ENCODE measurements at regions not wholly inside any gene's neighbourhood (a gene's known extent, or its start where the extent isn't known, plus 50 kb on each side); places are given as distances from the start of the nearest gene placed in this dataset.

- TF ChIP-seq MAX (IDR thresholded peaks at IDR 0.05; ENCODE audit: insufficient read depth, insufficient read length) = no peak
- H3K4me2 ChIP-seq (ENCODE audit: insufficient read depth, low read length) = no peak overlapping the region
- intact Hi-C loops (cut with micrococcal nuclease) (no loop called here), dilution Hi-C loops (cut with MboI; ENCODE audit: extremely low pct_ligation_motif_present, low sequenced_read_pairs) (no loop called here)
- no peaks in the 10 kb centered on the region for H4K20me1 ChIP-seq (replicated peaks; ENCODE audit: control insufficient read depth, extremely low read depth, insufficient read depth, low read length)
- no peaks in the 10 kb centered on the region for H3K9me3 ChIP-seq (replicated peaks; ENCODE audit: control insufficient read depth, insufficient read depth, low read length)
- no peak for FAIRE-seq
- POLR2A ChIA-PET = no interaction called here
- H3K4me3 ChIP-seq (replicated peaks in 1 of 3; ENCODE audit: insufficient read depth in 1 of 3, low read depth in 1 of 3, low read length in 3 of 3) = no peak overlapping the region
- H2AFZ ChIP-seq (ENCODE audit: low read depth, low read length) = no peak overlapping the region
- H3K9ac ChIP-seq (replicated peaks; ENCODE audit: extremely low read depth, insufficient read depth, low read length) = no peak overlapping the region
- H3K79me2 ChIP-seq (ENCODE audit: control insufficient read depth, insufficient read depth, low read length) = no peaks in the 10 kb centered on the region
- no peaks in the 10 kb centered on the region for H3K9me1 ChIP-seq (replicated peaks; ENCODE audit: control insufficient read depth, extremely low read depth, insufficient read depth, low read length)
- no peak overlapping the region for H3K27ac ChIP-seq (ENCODE audit: insufficient read depth, low read depth, low read length)
- CTCF ChIA-PET = no interaction called here
- DNase-seq (ENCODE audit: low read depth, low spot score) = no peak
- no peaks in the 10 kb centered on the region for H3K4me1 ChIP-seq (ENCODE audit: control insufficient read depth, extremely low read depth, insufficient read depth, low read length)
- H3K36me3 ChIP-seq (ENCODE audit: control insufficient read depth in 2 of 2, extremely low read depth in 1 of 2, insufficient read depth in 2 of 2, low read length in 2 of 2) = no peaks in the 10 kb centered on the region
- peaks cover 0 to 4% of the 10 kb centered on the region in 2 experiments for H3K27me3 ChIP-seq (ENCODE audit: control insufficient read depth in 2 of 2, insufficient read depth in 2 of 2, low read length in 2 of 2)
- BruUV-seq (replicated peaks) = no TSS peak
Measured at GRCh38 chr6:4567141-4567540, 209.1 kb upstream of the CDYL start.

DNA sequence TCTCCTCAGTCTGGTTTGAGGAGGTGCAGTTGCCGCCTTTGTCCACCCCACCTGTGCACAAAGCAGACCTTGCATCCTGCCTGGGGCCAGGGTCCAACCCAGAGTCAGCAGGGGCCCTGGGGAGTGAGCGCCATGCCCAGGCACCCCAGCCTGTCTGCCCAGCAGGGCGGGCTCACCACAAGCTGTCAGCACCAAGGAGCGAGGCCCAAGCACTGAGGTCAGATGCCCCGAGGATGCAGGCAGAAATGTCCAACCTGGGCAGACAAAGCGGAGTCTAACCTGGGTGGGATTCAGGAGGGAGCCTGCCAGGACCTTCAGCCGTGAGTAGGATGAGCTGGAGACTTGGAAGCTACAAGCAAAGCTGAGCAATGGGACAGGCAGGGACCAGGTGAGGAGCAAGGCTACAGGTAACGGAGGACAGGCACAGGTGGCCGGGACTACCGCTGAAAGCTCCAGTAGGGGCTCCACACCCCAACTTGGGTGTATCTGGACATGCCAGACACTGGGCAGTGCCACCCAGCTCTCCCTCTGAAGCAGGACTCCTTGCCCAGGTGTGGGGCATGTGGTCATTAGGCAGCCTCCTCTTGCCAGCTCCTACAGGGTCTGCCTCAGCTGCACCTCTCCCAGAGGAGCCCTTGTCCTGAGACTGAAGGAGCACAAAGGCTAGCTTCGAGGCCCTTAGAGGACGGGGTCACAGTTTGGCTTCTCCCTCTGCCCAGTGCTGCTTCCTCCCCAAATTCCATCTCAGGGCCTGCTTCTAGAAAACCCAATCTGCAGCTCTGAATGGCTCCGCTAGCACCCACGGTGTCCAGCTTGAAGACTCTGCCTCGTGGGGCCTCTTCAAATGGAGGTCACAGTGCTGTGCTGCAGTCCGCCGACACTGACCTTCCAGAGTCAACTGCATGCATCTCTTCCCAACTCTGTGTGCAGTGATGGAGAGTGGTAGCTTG, 210.6 kb upstream of the CDYL start:
- intact Hi-C loops (cut with micrococcal nuclease) (no loop called here), dilution Hi-C loops (cut with MboI; ENCODE audit: extremely low pct_ligation_motif_present, low sequenced_read_pairs) (no loop called here)
- H3K9me1 ChIP-seq (replicated peaks; ENCODE audit: control insufficient read depth, extremely low read depth, insufficient read depth, low read length) = no peaks in the 10 kb centered on the region
- no peak overlapping the region for H2AFZ ChIP-seq (ENCODE audit: low read depth, low read length)
- BruUV-seq (replicated peaks) = no TSS peak
- FAIRE-seq (no peak), DNase-seq (ENCODE audit: low read depth, low spot score) (no peak)
- H3K36me3 ChIP-seq (ENCODE audit: control insufficient read depth in 2 of 2, extremely low read depth in 1 of 2, insufficient read depth in 2 of 2, low read length in 2 of 2) = no peaks in the 10 kb centered on the region
- TF ChIP-seq MYC (IDR thresholded peaks at IDR 0.05; ENCODE audit: low read depth, low read length) (no peak), JUN (IDR thresholded peaks at IDR 0.05; ENCODE audit: borderline replicate concordance, insufficient read depth, insufficient read length, low read depth) (no peak), MAX (IDR thresholded peaks at IDR 0.05; ENCODE audit: insufficient read depth, insufficient read length) (no peak), EZH2 (IDR thresholded peaks at IDR 0.05; ENCODE audit: borderline replicate concordance, low read depth, low read length, severe bottlenecking) (no peak), POLR2A (IDR thresholded peaks at IDR 0.05; ENCODE audit: low read depth, low read length) (no peak), POLR2AphosphoS5 (IDR thresholded peaks at IDR 0.05; ENCODE audit: insufficient read depth, low read depth, low read length) (no peak)
- TF ChIP-seq, protein P1, sequence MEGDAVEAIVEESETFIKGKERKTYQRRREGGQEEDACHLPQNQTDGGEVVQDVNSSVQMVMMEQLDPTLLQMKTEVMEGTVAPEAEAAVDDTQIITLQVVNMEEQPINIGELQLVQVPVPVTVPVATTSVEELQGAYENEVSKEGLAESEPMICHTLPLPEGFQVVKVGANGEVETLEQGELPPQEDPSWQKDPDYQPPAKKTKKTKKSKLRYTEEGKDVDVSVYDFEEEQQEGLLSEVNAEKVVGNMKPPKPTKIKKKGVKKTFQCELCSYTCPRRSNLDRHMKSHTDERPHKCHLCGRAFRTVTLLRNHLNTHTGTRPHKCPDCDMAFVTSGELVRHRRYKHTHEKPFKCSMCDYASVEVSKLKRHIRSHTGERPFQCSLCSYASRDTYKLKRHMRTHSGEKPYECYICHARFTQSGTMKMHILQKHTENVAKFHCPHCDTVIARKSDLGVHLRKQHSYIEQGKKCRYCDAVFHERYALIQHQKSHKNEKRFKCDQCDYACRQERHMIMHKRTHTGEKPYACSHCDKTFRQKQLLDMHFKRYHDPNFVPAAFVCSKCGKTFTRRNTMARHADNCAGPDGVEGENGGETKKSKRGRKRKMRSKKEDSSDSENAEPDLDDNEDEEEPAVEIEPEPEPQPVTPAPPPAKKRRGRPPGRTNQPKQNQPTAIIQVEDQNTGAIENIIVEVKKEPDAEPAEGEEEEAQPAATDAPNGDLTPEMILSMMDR (IDR thresholded peaks at IDR 0.05; ENCODE audit: extremely low read depth in 1 of 2, insufficient read depth in 1 of 2, low read depth in 1 of 2, low read length in 2 of 2) = no peak
- CTCF ChIA-PET = interaction anchor here (1.0 kb wide), 1 partner anchor 10 kb away, joined by 3 read pairs; no protein-coding TSS in a partner anchor
- H3K4me1 ChIP-seq (ENCODE audit: control insufficient read depth, extremely low read depth, insufficient read depth, low read length) = no peaks in the 10 kb centered on the region
- H3K9ac ChIP-seq (replicated peaks; ENCODE audit: extremely low read depth, insufficient read depth, low read length) = no peak overlapping the region
- H3K27ac ChIP-seq (ENCODE audit: insufficient read depth, low read depth, low read length) = no peak overlapping the region
- no peak overlapping the region for H3K4me2 ChIP-seq (ENCODE audit: insufficient read depth, low read length)
- no peaks in the 10 kb centered on the region for H3K79me2 ChIP-seq (ENCODE audit: control insufficient read depth, insufficient read depth, low read length)
- H3K9me3 ChIP-seq (replicated peaks; ENCODE audit: control insufficient read depth, insufficient read depth, low read length) = no peaks in the 10 kb centered on the region
- H3K27me3 ChIP-seq (ENCODE audit: control insufficient read depth in 2 of 2, insufficient read depth in 2 of 2, low read length in 2 of 2) = peaks cover 0 to 4% of the 10 kb centered on the region in 2 experiments
- H3K4me3 ChIP-seq (replicated peaks in 1 of 3; ENCODE audit: insufficient read depth in 1 of 3, low read depth in 1 of 3, low read length in 3 of 3) = no peak overlapping the region
- no peaks in the 10 kb centered on the region for H4K20me1 ChIP-seq (replicated peaks; ENCODE audit: control insufficient read depth, extremely low read depth, insufficient read depth, low read length)
- POLR2A ChIA-PET = no interaction called here
